HL-60 (cell line): ENCODE measurements at regions not wholly inside any gene's neighbourhood (a gene's known extent, or its start where the extent isn't known, plus 50 kb on each side); places are given as distances from the start of the nearest gene placed in this dataset.

Source experiments
- DNase-seq, 2 experiments: peaks; one replicate each; pipeline ENCODE4 v3.0.0-alpha.2; 2010 to 2020; ENCODE audit warnings: low read depth in 1 of 2, low spot score in 1 of 2
- H3K27ac ChIP-seq: fragments of 250-450 bp; sonication (Bioruptor Pico); replicated peaks from 2 replicates; pipeline ENCODE4 v1.5.1; 2020; ENCODE audit warnings: mild to moderate bottlenecking, moderate library complexity
- H3K27me3 ChIP-seq: fragments of 250-450 bp; sonication (Bioruptor Pico); 2 replicates; pipeline ENCODE4 v1.5.1; 2021; ENCODE audit warnings: mild to moderate bottlenecking, moderate library complexity; ENCODE audit not compliant: insufficient read depth, poor library complexity, severe bottlenecking
- H3K4me3 ChIP-seq: replicated peaks from 2 replicates; pipeline ENCODE4 v1.5.1; 2011; ENCODE audit warnings: mild to moderate bottlenecking, control low read depth, low read length; ENCODE audit not compliant: insufficient read depth
- CTCF ChIP-seq: IDR thresholded peaks from one replicate; pipeline ENCODE4 v1.5.1; 2011; ENCODE audit warnings: low read length, control low read depth, inconsistent platforms; ENCODE audit not compliant: insufficient read depth
- GABPA ChIP-seq: IDR thresholded peaks from 2 replicates; pipeline ENCODE4 v1.6.1; 2012; ENCODE audit warnings: low read depth
- POLR2AphosphoS5 ChIP-seq: IDR thresholded peaks from 2 replicates; pipeline ENCODE4 v1.6.1; 2012; ENCODE audit warnings: low read depth
- REST ChIP-seq: IDR thresholded peaks from 2 replicates; pipeline ENCODE4 v1.6.1; 2012; ENCODE audit warnings: low read depth; ENCODE audit not compliant: insufficient replicate concordance
- SPI1 ChIP-seq: IDR thresholded peaks from 2 replicates; pipeline ENCODE4 v1.6.1; 2012; ENCODE audit warnings: low read depth, mild to moderate bottlenecking, borderline replicate concordance

GRCh38 chr14:62439210-62439609 lies 606.0 kb downstream of the KCNH5 start:
- no peak overlapping the region for H3K4me3 ChIP-seq
- DNase-seq = no peak
- H3K27me3 ChIP-seq = no peaks in the 10 kb centered on the region
- TF ChIP-seq SPI1 (no peak), GABPA (no peak)
- no peak overlapping the region for H3K27ac ChIP-seq

- H3K27ac ChIP-seq = no peak overlapping the region
- TF ChIP-seq GABPA (no peak), REST (no peak), POLR2AphosphoS5 (no peak), CTCF (no peak), SPI1 (no peak)
- H3K4me3 ChIP-seq = no peak overlapping the region
- no peaks in the 10 kb centered on the region for H3K27me3 ChIP-seq
- no peak for DNase-seq
Observed at GRCh38 chr14:62443796-62444195, 601.5 kb downstream of the KCNH5 start.

GRCh38 chr14:62445570-62445969 lies 599.7 kb downstream of the KCNH5 start:
- no peak for TF ChIP-seq CTCF
- TF ChIP-seq POLR2AphosphoS5 = no peak
- TF ChIP-seq SPI1 = no peak
- TF ChIP-seq GABPA = no peak
- no peak for TF ChIP-seq REST
- no peak for DNase-seq
- H3K4me3 ChIP-seq = no peak overlapping the region
- no peak overlapping the region for H3K27ac ChIP-seq
- no peaks in the 10 kb centered on the region for H3K27me3 ChIP-seq

DNA sequence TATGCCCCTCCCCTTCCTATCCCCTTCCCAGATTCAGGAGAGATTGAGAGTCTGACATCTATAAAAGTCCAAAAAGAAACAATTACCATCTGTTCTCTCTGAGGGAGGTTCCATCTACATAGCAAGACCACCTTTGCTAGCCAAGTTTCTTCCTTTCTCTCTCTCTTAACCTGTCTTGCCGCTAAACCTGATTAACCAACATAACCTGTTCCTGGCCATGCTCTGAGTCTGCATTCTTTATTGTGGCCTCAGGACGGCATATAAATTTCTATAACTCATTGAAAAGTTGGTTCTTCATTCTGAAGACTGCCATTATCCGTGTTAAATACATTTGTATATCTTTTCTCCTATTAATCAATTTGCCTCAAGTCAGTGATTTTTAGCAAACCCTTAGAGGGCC lies 594.0 kb downstream of the KCNH5 start:
- no peak for DNase-seq
- Histone ChIP-seq H3K27me3 (no peaks in the 10 kb centered on the region), H3K4me3 (no peak overlapping the region), H3K27ac (no peak overlapping the region)
- TF ChIP-seq CTCF = no peak
